HCT116 (cell line): ENCODE measurements at regions not wholly inside any gene's neighbourhood (a gene's known extent, or its start where the extent isn't known, plus 50 kb on each side); places are given as distances from the start of the nearest gene placed in this dataset.

Experiments
- ATAC-seq: fragments of 200-7000 bp; cut with Tn5 transposase; 2 replicates; pipeline ENCODE4 v1.9.1; 2020; ENCODE audit warnings: mild to moderate bottlenecking, moderate library complexity
- BruUV-seq: library from RNA; stranded (reverse); fragments of 400-500 nt; replicated peaks from 2 replicates; lab custom pipeline; 2021; lab: Mats Ljungman, UMichigan
- CTCF ChIA-PET: fragments of 300-600 bp; sonication (Branson Sonifier 250); formaldehyde crosslinking; loops from one replicate; lab custom pipeline; 2021; ENCODE audit warnings: antibody characterized with exemption; lab: Charles Lee
- POLR2A ChIA-PET: fragments of 300-600, 350-600 bp; sonication (Branson Sonifier 250); formaldehyde crosslinking; loops from one replicate; lab custom pipeline; 2021; ENCODE audit warnings: antibody characterized with exemption; lab: Charles Lee
- RAD21 ChIA-PET, 2 experiments: fragments of 300-600 bp; sonication (Branson Sonifier 250); formaldehyde crosslinking; loops; one replicate each; lab custom pipeline; 2023; ENCODE audit warnings: low total read pairs in 2 of 2; ENCODE audit not compliant: uncharacterized antibody in 2 of 2, unreplicated experiment in 2 of 2, low non-redundant PET in 1 of 2; lab: Charles Lee
- DNase-seq: peaks from one replicate; pipeline ENCODE4 v3.0.0-alpha.2; 2010; ENCODE audit warnings: low read depth, low spot score
- H2AFZ ChIP-seq: fragments of 200-600 bp; shearing (Covaris generic), sonication (generic); 2 replicates; pipeline ENCODE4 v1.6.1; 2017; ENCODE audit warnings: low read depth, mixed run types, mixed read lengths, antibody characterized with exemption, low read length; ENCODE audit not compliant: poor library complexity, severe bottlenecking
- H3K27ac ChIP-seq: 2 replicates; pipeline ENCODE4 v1.5.1; 2012; ENCODE audit warnings: low read depth, low read length
- H3K27me3 ChIP-seq: fragments of 200-600 bp; sonication (generic); 2 replicates; pipeline ENCODE4 v1.6.1; 2016; ENCODE audit warnings: mixed run types, low read length, mixed read lengths; ENCODE audit not compliant: insufficient read depth
- H3K36me3 ChIP-seq, 2 experiments: fragments of 200-500 bp in 1 of 2; fragments of 200-600 bp in 1 of 2; sonication (Bioruptor generic) in 1 of 2; sonication (generic) in 1 of 2; 2 replicates each; pipeline versions ENCODE4 v1.5.1 to v1.6.1; 2014 to 2016; ENCODE audit warnings: low read length in 2 of 2, inconsistent platforms in 1 of 2, mixed read lengths in 1 of 2, mixed run types in 1 of 2; ENCODE audit not compliant: insufficient read depth in 2 of 2, control insufficient read depth in 1 of 2
- H3K4me1 ChIP-seq, 2 experiments: fragments of 200-600 bp in 1 of 2; sonication (generic) in 1 of 2; 2 replicates each; pipeline versions ENCODE4 v1.5.1 to v1.6.1; 2012 to 2017; ENCODE audit warnings: low read length in 2 of 2, inconsistent platforms in 1 of 2, mild to moderate bottlenecking in 1 of 2, mixed read lengths in 1 of 2, mixed run types in 1 of 2, moderate library complexity in 1 of 2; ENCODE audit not compliant: insufficient read depth in 2 of 2, control insufficient read depth in 1 of 2
- H3K4me2 ChIP-seq: fragments of 200-600 bp; sonication (generic); 2 replicates; pipeline ENCODE4 v1.6.1; 2017; ENCODE audit warnings: mixed run types, low read length, mixed read lengths
- H3K4me3 ChIP-seq, 2 experiments: fragments of 200-600 bp in 1 of 2; sonication (generic) in 1 of 2; replicated peaks in 1 of 2; 2 replicates each; pipeline ENCODE4 v1.5.1; 2011 to 2016; ENCODE audit warnings: low read length in 2 of 2, control low read depth in 1 of 2, low read depth in 1 of 2, mild to moderate bottlenecking in 1 of 2, mixed read lengths in 1 of 2, mixed run types in 1 of 2
- H3K79me2 ChIP-seq: fragments of 200-600 bp; sonication (generic); 2 replicates; pipeline ENCODE4 v1.6.1; 2017; ENCODE audit warnings: mild to moderate bottlenecking, mixed run types, low read length, moderate library complexity, mixed read lengths; ENCODE audit not compliant: insufficient read depth
- H3K9ac ChIP-seq: fragments of 200-600 bp; sonication (generic); 2 replicates; pipeline ENCODE4 v1.6.1; 2016; ENCODE audit warnings: low read length, mixed read lengths
- H3K9me2 ChIP-seq: fragments of 200-600 bp; sonication (generic), shearing (Covaris generic); 2 replicates; pipeline ENCODE4 v1.6.1; 2017; ENCODE audit warnings: mixed run types, mild to moderate bottlenecking, moderate library complexity; ENCODE audit not compliant: insufficient read depth
- H3K9me3 ChIP-seq, 2 experiments: fragments of 200-500 bp in 1 of 2; fragments of 200-600 bp in 1 of 2; sonication (Bioruptor generic) in 1 of 2; sonication (generic) in 1 of 2; 2 replicates each; pipeline ENCODE4 v1.6.1; 2014 to 2017; ENCODE audit warnings: low read length in 2 of 2, mixed read lengths in 2 of 2, inconsistent platforms in 1 of 2, low read depth in 1 of 2, mild to moderate bottlenecking in 1 of 2, mixed run types in 1 of 2, moderate library complexity in 1 of 2; ENCODE audit not compliant: control insufficient read depth in 1 of 2, insufficient read depth in 1 of 2
- H4K20me1 ChIP-seq: fragments of 200-600 bp; sonication (generic), shearing (Covaris generic); 2 replicates; pipeline ENCODE4 v1.6.1; 2017; ENCODE audit warnings: mixed run types, mild to moderate bottlenecking, moderate library complexity; ENCODE audit not compliant: insufficient read depth
- CTCF ChIP-seq, 3 experiments: fragments of 200-600 bp in 1 of 3; sonication (generic) in 1 of 3; IDR thresholded peaks in 2 of 3; conservative IDR thresholded peaks in 1 of 3; 2 replicates each; pipeline ENCODE4 v1.5.1; 2012 to 2017; ENCODE audit warnings: low read depth in 2 of 3, low read length in 2 of 3, antibody characterized with exemption in 1 of 3, borderline replicate concordance in 1 of 3, control low read depth in 1 of 3, mild to moderate bottlenecking in 1 of 3, mixed read lengths in 1 of 3, mixed run types in 1 of 3, moderate library complexity in 1 of 3; ENCODE audit not compliant: insufficient read depth in 1 of 3
- POLR2A ChIP-seq: IDR thresholded peaks from 2 replicates; pipeline ENCODE4 v1.7.0; 2011; ENCODE audit warnings: borderline replicate concordance; ENCODE audit not compliant: insufficient read depth, insufficient read length; ENCODE audit errors: extremely low read depth
- RAD21 ChIP-seq: IDR thresholded peaks from 2 replicates; pipeline ENCODE4 v1.6.1; 2012; ENCODE audit warnings: low read depth, mild to moderate bottlenecking
- SIN3A ChIP-seq: IDR thresholded peaks from 2 replicates; pipeline ENCODE4 v1.6.1; 2012; ENCODE audit warnings: low read depth
- SRF ChIP-seq: IDR thresholded peaks from 2 replicates; pipeline ENCODE4 v1.6.1; 2012; ENCODE audit warnings: low read depth
- intact Hi-C: fragments of 100-400 bp; cut with micrococcal nuclease; formaldehyde crosslinking; loops from 2 replicates; pipeline ENCODE4 v1.10.0; 2022

GRCh38 chr9:93874242-93874641 is 80.9 kb downstream of the BARX1 start:
- Histone ChIP-seq H3K27ac (no peak overlapping the region), H3K4me1 (no peaks in the 10 kb centered on the region), H3K79me2 (no peaks in the 10 kb centered on the region), H3K36me3 (no peaks in the 10 kb centered on the region), H3K9ac (no peak overlapping the region), H3K4me2 (no peak overlapping the region), H2AFZ (no peak overlapping the region), H4K20me1 (no peaks in the 10 kb centered on the region), H3K9me2 (no peaks in the 10 kb centered on the region), H3K4me3 (no peak overlapping the region), H3K9me3 (peaks cover 24 to 26% of the 10 kb centered on the region in 2 experiments), H3K27me3 (no peaks in the 10 kb centered on the region)
- DNase-seq (no peak), ATAC-seq (no peak)
- TF ChIP-seq SRF (no peak), POLR2A (no peak)
- ChIA-PET POLR2A (no interaction called here), RAD21 (no interaction called here), CTCF (no interaction called here)
- intact Hi-C loops = no loop called here
- BruUV-seq = no TSS peak

- H4K20me1 ChIP-seq = no peaks in the 10 kb centered on the region
- H3K27me3 ChIP-seq = no peaks in the 10 kb centered on the region
- no peaks in the 10 kb centered on the region for H3K4me1 ChIP-seq
- ChIA-PET POLR2A (no interaction called here), CTCF (no interaction called here)
- BruUV-seq = no TSS peak
- peaks cover 17 to 25% of the 10 kb centered on the region in 2 experiments; a peak in 3 of 4 replicates for H3K9me3 ChIP-seq
- no peak overlapping the region for H3K4me2 ChIP-seq
- H3K27ac ChIP-seq = no peak overlapping the region
- intact Hi-C loops = no loop called here
- H3K36me3 ChIP-seq = no peaks in the 10 kb centered on the region
- no peak for ATAC-seq
- H3K79me2 ChIP-seq = no peaks in the 10 kb centered on the region
- no peak overlapping the region for H3K9ac ChIP-seq
- TF ChIP-seq CTCF (IDR thresholded peaks at IDR 0.05 in 2 of 3, conservative IDR thresholded peaks at IDR 0.05 in 1 of 3; ENCODE audit: borderline replicate concordance in 1 of 3, insufficient read depth in 1 of 3, low read depth in 2 of 3, low read length in 2 of 3) (0 out of 6 replicates have a peak, but pooled peaks of 1 of the 3 experiments have one; percentile 7), RAD21 (peak; percentile 22; the same call in 1 of the 2 replicates), SIN3A (no peak)
- TF ChIP-seq, all 23 proteins: peak for 2
- DNase-seq = no peak
- RAD21 ChIA-PET = no interaction called here
- Histone ChIP-seq H2AFZ (no peak overlapping the region), H3K4me3 (no peak overlapping the region), H3K9me2 (no peaks in the 10 kb centered on the region)
These were observed 83.9 kb downstream of the BARX1 start for GRCh38 chr9:93871286-93871685.
